H9 (cell line): ENCODE measurements at regions not wholly inside any gene's neighbourhood (a gene's known extent, or its start where the extent isn't known, plus 50 kb on each side); places are given as distances from the start of the nearest gene placed in this dataset.
A peak's percentile ranks its signal among the peaks of the same experiment; 100 is the strongest.

ENCODE experiments used
- DNase-seq: peaks from one replicate; pipeline ENCODE4 v3.0.0-alpha.2; 2017
- H2AFZ ChIP-seq: one replicate; pipeline ENCODE4 v1.6.1; 2013; ENCODE audit warnings: mild to moderate bottlenecking, low read length, control low read depth, moderate library complexity
- H2AK5ac ChIP-seq: 2 replicates; pipeline ENCODE4 v1.6.1; 2013; ENCODE audit warnings: low read length, control low read depth, mixed read lengths; ENCODE audit not compliant: insufficient read length
- H2BK120ac ChIP-seq: one replicate; pipeline ENCODE4 v1.6.1; 2013; ENCODE audit warnings: low read depth, mild to moderate bottlenecking, low read length, control low read depth, inconsistent platforms; ENCODE audit not compliant: poor library complexity, severe bottlenecking
- H2BK12ac ChIP-seq: 2 replicates; pipeline ENCODE4 v1.6.1; 2013; ENCODE audit warnings: low read length, control low read depth, mixed read lengths, low read depth; ENCODE audit not compliant: insufficient read length
- H2BK15ac ChIP-seq: 2 replicates; pipeline ENCODE4 v1.6.1; 2013; ENCODE audit warnings: low read depth, low read length, control low read depth
- H2BK20ac ChIP-seq: one replicate; pipeline ENCODE4 v1.6.1; 2013; ENCODE audit warnings: low read depth, mild to moderate bottlenecking, low read length, control low read depth, inconsistent platforms; ENCODE audit not compliant: poor library complexity, severe bottlenecking
- H2BK5ac ChIP-seq: 2 replicates; pipeline ENCODE4 v1.6.1; 2013; ENCODE audit warnings: low read length, control low read depth, mixed read lengths; ENCODE audit not compliant: insufficient read length
- H3K14ac ChIP-seq: 2 replicates; pipeline ENCODE4 v1.6.1; 2013; ENCODE audit warnings: low read length, control low read depth; ENCODE audit not compliant: insufficient read depth
- H3K18ac ChIP-seq: 2 replicates; pipeline ENCODE4 v1.6.1; 2013; ENCODE audit warnings: low read depth, mild to moderate bottlenecking, mixed read lengths, low read length, control low read depth; ENCODE audit not compliant: insufficient read length
- H3K23ac ChIP-seq: 2 replicates; pipeline ENCODE4 v1.6.1; 2013; ENCODE audit warnings: low read length, control low read depth, mixed read lengths, low read depth; ENCODE audit not compliant: insufficient read length
- H3K23me2 ChIP-seq: 2 replicates; pipeline ENCODE4 v1.6.1; 2013; ENCODE audit warnings: low read depth, mild to moderate bottlenecking, mixed read lengths, low read length, control low read depth; ENCODE audit not compliant: insufficient read length, poor library complexity, severe bottlenecking
- H3K27ac ChIP-seq: 2 replicates; pipeline ENCODE4 v1.5.1; 2013; ENCODE audit warnings: low read length, control low read depth, mixed read lengths, low read depth; ENCODE audit not compliant: insufficient read length
- H3K27me3 ChIP-seq: 2 replicates; pipeline ENCODE4 v1.6.1; 2013; ENCODE audit warnings: low read length, control low read depth, inconsistent platforms; ENCODE audit not compliant: insufficient read depth
- H3K4ac ChIP-seq: 2 replicates; pipeline ENCODE4 v1.6.1; 2013; ENCODE audit warnings: low read depth, mild to moderate bottlenecking, control low read depth, inconsistent platforms, low read length, moderate library complexity
- H3K4me1 ChIP-seq: 2 replicates; pipeline ENCODE4 v1.6.1; 2013; ENCODE audit warnings: low read length, control low read depth, inconsistent platforms; ENCODE audit not compliant: insufficient read depth
- H3K4me2 ChIP-seq: 2 replicates; pipeline ENCODE4 v1.6.1; 2013; ENCODE audit warnings: low read length, control low read depth, mixed read lengths; ENCODE audit not compliant: insufficient read length, insufficient read depth
- H3K56ac ChIP-seq: 2 replicates; pipeline ENCODE4 v1.6.1; 2013; ENCODE audit warnings: low read depth, mild to moderate bottlenecking, mixed read lengths, low read length, control low read depth; ENCODE audit not compliant: insufficient read length
- H3K79me1 ChIP-seq: 2 replicates; pipeline ENCODE4 v1.6.1; 2013; ENCODE audit warnings: low read depth, mild to moderate bottlenecking, moderate library complexity, low read length, control low read depth, inconsistent platforms; ENCODE audit not compliant: insufficient read depth, poor library complexity, severe bottlenecking
- H3K79me2 ChIP-seq: 2 replicates; pipeline ENCODE4 v1.6.1; 2013; ENCODE audit warnings: low read length, control low read depth, inconsistent platforms; ENCODE audit not compliant: insufficient read depth
- H3K9ac ChIP-seq: 2 replicates; pipeline ENCODE4 v1.6.1; 2013; ENCODE audit warnings: low read length, control low read depth, mixed read lengths; ENCODE audit not compliant: insufficient read length; ENCODE audit errors: extremely low read depth
- H3K9me3 ChIP-seq: one replicate; pipeline ENCODE4 v1.6.1; 2013; ENCODE audit warnings: low read depth, low read length, inconsistent platforms; ENCODE audit not compliant: control insufficient read depth
- H3T11ph ChIP-seq: one replicate; pipeline ENCODE4 v1.6.1; 2013; ENCODE audit warnings: mild to moderate bottlenecking, low read length, control low read depth, inconsistent platforms
- H4K20me1 ChIP-seq: one replicate; pipeline ENCODE4 v1.6.1; 2013; ENCODE audit not compliant: control insufficient read depth, insufficient read length, insufficient read depth
- H4K5ac ChIP-seq: 2 replicates; pipeline ENCODE4 v1.6.1; 2013; ENCODE audit warnings: low read depth, mild to moderate bottlenecking, mixed read lengths, low read length, control low read depth; ENCODE audit not compliant: insufficient read length
- H4K8ac ChIP-seq: replicated peaks from 2 replicates; pipeline ENCODE4 v1.6.1; 2013; ENCODE audit warnings: low read length, control low read depth, mixed read lengths, low read depth; ENCODE audit not compliant: insufficient read length
- H4K91ac ChIP-seq: 2 replicates; pipeline ENCODE4 v1.6.1; 2013; ENCODE audit warnings: low read depth, mild to moderate bottlenecking, moderate library complexity, mixed read lengths, low read length, control low read depth; ENCODE audit not compliant: insufficient read length
- H3K27ac Mint-ChIP-seq, 3 experiments: 2 replicates in 2 of 3; 3 replicates in 1 of 3; pipeline ENCODE4 v1.8.0; 2020 to 2021; ENCODE audit warnings: mixed read lengths in 3 of 3, mild to moderate bottlenecking in 1 of 3, moderate library complexity in 1 of 3
- H3K27me3 Mint-ChIP-seq: 2 replicates; pipeline ENCODE4 v1.8.0; 2021; ENCODE audit warnings: low read depth, mild to moderate bottlenecking, moderate library complexity, mixed read lengths
- H3K36me3 Mint-ChIP-seq, 3 experiments: 2 replicates in 2 of 3; 3 replicates in 1 of 3; pipeline ENCODE4 v1.8.0; 2020 to 2021; ENCODE audit warnings: low read depth in 3 of 3, mixed read lengths in 3 of 3; ENCODE audit not compliant: insufficient read depth in 1 of 3
- H3K4me1 Mint-ChIP-seq, 2 experiments: 2 replicates each; pipeline ENCODE4 v1.8.0; 2020; ENCODE audit warnings: mixed read lengths in 2 of 2
- H3K4me3 Mint-ChIP-seq, 2 experiments: 2 replicates in 1 of 2; 3 replicates in 1 of 2; pipeline ENCODE4 v1.8.0; 2020 to 2021; ENCODE audit warnings: mild to moderate bottlenecking in 2 of 2, mixed read lengths in 2 of 2, moderate library complexity in 1 of 2
- H3K9me3 Mint-ChIP-seq, 2 experiments: 2 replicates in 1 of 2; 3 replicates in 1 of 2; pipeline ENCODE4 v1.8.0; 2020; ENCODE audit warnings: mild to moderate bottlenecking in 2 of 2, mixed read lengths in 2 of 2, moderate library complexity in 1 of 2
- WGBS: extraction: QIAGEN DNeasy Blood & Tissue Kit; methylation state at CpG from one replicate; pipeline ENCODE4 v1.1.7; 2013; ENCODE audit warnings: missing lambda C conversion rate, low lambda C conversion rate, mixed read lengths; ENCODE audit not compliant: insufficient read length; ENCODE audit errors: extremely low coverage; 5-methylcytosine and 5-hydroxymethylcytosine counted together
- TF ChIP-seq, protein P1 (sequence below): fragments of 200-600 bp; sonication (generic); conservative IDR thresholded peaks from 3 replicates; pipeline ENCODE4 v1.8.0; 2021; ENCODE audit warnings: antibody characterized with exemption, mild to moderate bottlenecking

DNA sequence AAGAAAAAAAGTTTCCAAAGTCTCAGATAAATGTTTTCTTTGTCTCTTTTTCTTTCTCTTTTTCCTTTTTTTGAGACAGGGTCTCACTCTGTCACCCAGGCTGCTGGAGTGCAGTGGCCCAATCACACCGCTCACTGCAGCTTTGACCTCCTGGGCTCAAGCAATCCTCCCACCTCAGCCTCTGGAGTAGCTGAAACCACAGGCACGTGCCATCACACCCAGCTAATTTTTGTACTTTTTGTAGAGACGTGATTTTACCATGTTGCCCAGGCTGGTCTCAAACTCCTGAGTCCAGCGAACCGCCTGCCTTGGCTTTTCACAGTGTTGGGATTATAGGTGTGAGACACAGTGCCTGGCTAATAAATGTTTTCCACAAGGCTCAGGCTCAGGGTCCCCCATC is 53.3 kb upstream of the KSR1 start:
- no peak overlapping the region; a peak in 2 of 7 replicates for H3K27ac Mint-ChIP-seq
- Histone ChIP-seq H4K20me1 (no peaks in the 10 kb centered on the region), H3K4me2 (no peak overlapping the region), H3K79me2 (no peaks in the 10 kb centered on the region), H2BK5ac (no peak overlapping the region), H2BK120ac (no peak overlapping the region), H4K8ac (no peak overlapping the region), H3K14ac (no peak overlapping the region), H2BK15ac (no peak overlapping the region), H3K56ac (no peak overlapping the region), H4K5ac (no peak overlapping the region), H3K23me2 (no peaks in the 10 kb centered on the region), H3K27me3 (no peaks in the 10 kb centered on the region), H3K4ac (no peak overlapping the region), H3K79me1 (no peaks in the 10 kb centered on the region), H2BK20ac (no peak overlapping the region), H4K91ac (no peak overlapping the region), H3K9me3 (no peaks in the 10 kb centered on the region), H3K4me1 (no peaks in the 10 kb centered on the region), H2BK12ac (no peak overlapping the region), H3T11ph (no peak overlapping the region), H3K27ac (no peak overlapping the region), H3K9ac (no peak overlapping the region), H3K23ac (no peak overlapping the region), H2AK5ac (no peak overlapping the region), H2AFZ (no peak overlapping the region), H3K18ac (peak overlapping the region; percentile 11)
- TF ChIP-seq, protein P1, sequence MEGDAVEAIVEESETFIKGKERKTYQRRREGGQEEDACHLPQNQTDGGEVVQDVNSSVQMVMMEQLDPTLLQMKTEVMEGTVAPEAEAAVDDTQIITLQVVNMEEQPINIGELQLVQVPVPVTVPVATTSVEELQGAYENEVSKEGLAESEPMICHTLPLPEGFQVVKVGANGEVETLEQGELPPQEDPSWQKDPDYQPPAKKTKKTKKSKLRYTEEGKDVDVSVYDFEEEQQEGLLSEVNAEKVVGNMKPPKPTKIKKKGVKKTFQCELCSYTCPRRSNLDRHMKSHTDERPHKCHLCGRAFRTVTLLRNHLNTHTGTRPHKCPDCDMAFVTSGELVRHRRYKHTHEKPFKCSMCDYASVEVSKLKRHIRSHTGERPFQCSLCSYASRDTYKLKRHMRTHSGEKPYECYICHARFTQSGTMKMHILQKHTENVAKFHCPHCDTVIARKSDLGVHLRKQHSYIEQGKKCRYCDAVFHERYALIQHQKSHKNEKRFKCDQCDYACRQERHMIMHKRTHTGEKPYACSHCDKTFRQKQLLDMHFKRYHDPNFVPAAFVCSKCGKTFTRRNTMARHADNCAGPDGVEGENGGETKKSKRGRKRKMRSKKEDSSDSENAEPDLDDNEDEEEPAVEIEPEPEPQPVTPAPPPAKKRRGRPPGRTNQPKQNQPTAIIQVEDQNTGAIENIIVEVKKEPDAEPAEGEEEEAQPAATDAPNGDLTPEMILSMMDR, result no peak
- no peak overlapping the region for H3K4me3 Mint-ChIP-seq
- DNase-seq, result peak; percentile 20
- WGBS, result no CpG with 5 or more reads among the region's 5 CpGs
- peaks cover 22% of the 10 kb centered on the region for H3K27me3 Mint-ChIP-seq
- no peaks in the 10 kb centered on the region for H3K9me3 Mint-ChIP-seq
- H3K36me3 Mint-ChIP-seq, result no peaks in the 10 kb centered on the region
- peaks cover 10 to 12% of the 10 kb centered on the region in 2 experiments for H3K4me1 Mint-ChIP-seq
